Astrocyte (in vitro differentiated cells and primary cell): ENCODE measurements at regions not wholly inside any gene's neighbourhood (a gene's known extent, or its start where the extent isn't known, plus 50 kb on each side); places are given as distances from the start of the nearest gene placed in this dataset.

Source experiments
- EZH2 ChIP-seq: IDR thresholded peaks from 2 replicates; pipeline ENCODE4 v1.6.1; 2012; ENCODE audit warnings: mild to moderate bottlenecking, low read length, inconsistent platforms; ENCODE audit not compliant: insufficient read depth
- TF ChIP-seq, protein P1 (sequence below): IDR thresholded peaks from 2 replicates; pipeline ENCODE4 v1.5.1; 2011; ENCODE audit warnings: low read depth, mild to moderate bottlenecking, inconsistent platforms, low read length, moderate library complexity; ENCODE audit not compliant: insufficient read depth

DNA sequence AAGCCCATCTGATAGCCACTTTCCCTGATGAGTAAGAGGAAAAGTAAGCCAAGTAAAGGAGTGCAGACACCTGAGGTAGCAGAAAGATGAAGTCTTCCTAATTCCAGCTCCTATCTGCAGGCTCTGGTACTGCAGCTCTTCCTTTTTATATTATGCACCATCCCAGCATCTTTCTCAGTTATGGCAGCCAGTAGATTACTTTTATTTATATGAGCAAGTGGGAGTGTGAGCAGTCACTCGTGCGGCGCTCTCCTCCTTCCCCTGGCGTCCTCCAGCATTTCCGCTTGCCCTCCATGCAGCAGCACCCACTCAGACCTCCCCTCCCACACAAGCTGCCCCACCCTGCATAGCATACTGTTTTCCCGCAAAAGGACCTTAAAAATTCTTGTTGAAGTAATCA lies 465.9 kb upstream of the DPPA4 start:
- TF ChIP-seq, protein P1, sequence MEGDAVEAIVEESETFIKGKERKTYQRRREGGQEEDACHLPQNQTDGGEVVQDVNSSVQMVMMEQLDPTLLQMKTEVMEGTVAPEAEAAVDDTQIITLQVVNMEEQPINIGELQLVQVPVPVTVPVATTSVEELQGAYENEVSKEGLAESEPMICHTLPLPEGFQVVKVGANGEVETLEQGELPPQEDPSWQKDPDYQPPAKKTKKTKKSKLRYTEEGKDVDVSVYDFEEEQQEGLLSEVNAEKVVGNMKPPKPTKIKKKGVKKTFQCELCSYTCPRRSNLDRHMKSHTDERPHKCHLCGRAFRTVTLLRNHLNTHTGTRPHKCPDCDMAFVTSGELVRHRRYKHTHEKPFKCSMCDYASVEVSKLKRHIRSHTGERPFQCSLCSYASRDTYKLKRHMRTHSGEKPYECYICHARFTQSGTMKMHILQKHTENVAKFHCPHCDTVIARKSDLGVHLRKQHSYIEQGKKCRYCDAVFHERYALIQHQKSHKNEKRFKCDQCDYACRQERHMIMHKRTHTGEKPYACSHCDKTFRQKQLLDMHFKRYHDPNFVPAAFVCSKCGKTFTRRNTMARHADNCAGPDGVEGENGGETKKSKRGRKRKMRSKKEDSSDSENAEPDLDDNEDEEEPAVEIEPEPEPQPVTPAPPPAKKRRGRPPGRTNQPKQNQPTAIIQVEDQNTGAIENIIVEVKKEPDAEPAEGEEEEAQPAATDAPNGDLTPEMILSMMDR, result peak; percentile 23
- no peak for TF ChIP-seq EZH2
